Subcutaneous abdominal adipose tissue (tissue), 5 donors: ENCODE measurements at regions not wholly inside any gene's neighbourhood (a gene's known extent, or its start where the extent isn't known, plus 50 kb on each side); places are given as distances from the start of the nearest gene placed in this dataset.

ENCODE experiments used
- H3K27ac ChIP-seq: one replicate; pipeline ENCODE4 v1.7.0; 2013; ENCODE audit warnings: low read depth, mild to moderate bottlenecking, inconsistent platforms, low read length, moderate library complexity
- H3K27me3 ChIP-seq, 5 donors: one replicate each; pipeline ENCODE4 v1.7.0; 2013; ENCODE audit warnings: low read length in 5 of 5, inconsistent platforms in 1 of 5; ENCODE audit not compliant: control insufficient read depth in 5 of 5, insufficient read depth in 4 of 5
- H3K36me3 ChIP-seq, 5 donors: one replicate each; pipeline ENCODE4 v1.7.0; 2013; ENCODE audit warnings: low read length in 5 of 5; ENCODE audit not compliant: control insufficient read depth in 5 of 5, insufficient read depth in 5 of 5
- H3K4me1 ChIP-seq, 5 donors: one replicate each; pipeline ENCODE4 v1.7.0; 2013; ENCODE audit warnings: low read length in 5 of 5, mild to moderate bottlenecking in 3 of 5, moderate library complexity in 1 of 5; ENCODE audit not compliant: control insufficient read depth in 5 of 5, insufficient read depth in 5 of 5
- H3K4me3 ChIP-seq, 5 donors: one replicate each; pipeline ENCODE4 v1.7.0; 2013; ENCODE audit warnings: low read length in 5 of 5, low read depth in 1 of 5
- H3K9ac ChIP-seq, 5 donors: one replicate each; pipeline ENCODE4 v1.7.0; 2013; ENCODE audit warnings: low read length in 5 of 5, mild to moderate bottlenecking in 4 of 5, moderate library complexity in 3 of 5
- H3K9me3 ChIP-seq, 5 donors: one replicate each; pipeline ENCODE4 v1.7.0; 2013; ENCODE audit warnings: low read length in 5 of 5; ENCODE audit not compliant: control insufficient read depth in 5 of 5
- donor health status: healthy.
- donor health status: healthy.
- donor health status: healthy.
- donor health status: healthy.
- donor health status: healthy.

DNA sequence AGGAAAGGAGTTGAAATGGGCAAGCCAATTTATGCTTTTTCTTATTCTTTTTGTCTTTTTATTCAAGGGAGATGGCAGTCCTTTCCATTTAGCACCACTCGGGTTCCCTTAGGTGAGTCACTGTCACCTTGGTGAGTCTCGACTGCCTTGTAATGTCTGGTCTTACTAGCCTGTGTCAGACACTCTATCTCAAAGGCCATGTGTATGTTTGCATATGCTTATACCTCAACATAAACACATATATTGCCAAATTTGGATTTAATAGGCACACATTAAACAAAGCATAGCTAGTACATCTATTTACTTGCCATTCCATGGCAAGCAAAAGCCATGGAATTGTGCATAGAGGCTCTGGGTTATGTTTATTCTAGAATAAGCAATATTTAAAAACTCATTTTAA, 624.9 kb upstream of the FOXG1 start:
- Histone ChIP-seq H3K9ac (no peak overlapping the region), H3K4me1 (no peaks in the 10 kb centered on the region), H3K4me3 (no peak overlapping the region), H3K27ac (no peak overlapping the region), H3K36me3 (no peaks in the 10 kb centered on the region), H3K27me3 (no peaks in the 10 kb centered on the region), H3K9me3 (no peaks in the 10 kb centered on the region)

DNA sequence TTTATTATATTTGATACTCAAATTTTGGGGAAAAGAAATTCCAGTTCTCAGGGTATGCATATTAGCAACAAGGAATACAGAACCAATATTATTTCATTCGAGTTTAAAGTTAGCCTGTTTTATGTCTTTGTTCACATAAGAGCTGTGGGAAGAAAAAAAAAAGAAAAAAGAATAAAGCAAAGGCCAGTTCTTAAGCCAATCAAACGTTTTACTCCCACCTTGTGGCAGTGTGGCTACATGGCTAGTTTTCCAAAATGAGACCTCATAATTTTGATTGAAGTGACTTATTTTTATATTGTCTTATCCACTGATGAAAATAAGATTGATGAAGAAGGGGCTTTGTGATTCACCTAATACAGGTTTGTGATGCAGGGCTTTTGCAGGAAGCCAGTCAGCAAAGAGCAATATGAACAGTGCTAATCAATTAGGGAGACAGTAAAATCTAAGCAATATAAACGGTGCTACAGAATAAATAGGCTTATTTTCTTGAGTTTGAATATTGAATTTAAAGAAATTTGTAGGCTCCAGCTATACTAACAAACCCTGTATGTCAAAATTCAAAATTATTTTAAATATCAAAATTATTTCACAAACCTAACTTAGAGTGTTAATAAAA, 624.1 kb upstream of the FOXG1 start:
- Histone ChIP-seq H3K4me1 (no peaks in the 10 kb centered on the region), H3K36me3 (no peaks in the 10 kb centered on the region), H3K9ac (no peak overlapping the region), H3K27me3 (no peaks in the 10 kb centered on the region), H3K9me3 (no peaks in the 10 kb centered on the region), H3K27ac (no peak overlapping the region), H3K4me3 (no peak overlapping the region)

DNA sequence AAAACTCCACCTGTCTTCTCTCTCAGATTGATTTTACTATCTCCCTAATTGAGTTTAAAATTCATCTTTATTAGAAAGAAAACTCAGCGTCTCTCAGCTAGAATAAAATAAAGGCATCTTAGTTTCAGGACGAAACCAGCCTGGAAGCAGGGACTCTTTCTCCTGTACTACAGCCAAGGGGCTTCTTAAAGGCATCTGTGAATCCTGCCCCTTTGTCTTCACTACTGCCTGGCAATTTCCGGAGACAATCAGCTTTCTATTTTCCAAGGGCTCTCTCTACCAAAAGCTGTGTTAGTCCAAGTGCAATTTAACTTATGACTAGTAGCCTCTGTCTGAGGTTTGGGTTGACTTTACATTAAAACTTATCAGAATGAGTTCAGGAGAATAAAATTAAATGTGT, 623.3 kb upstream of the FOXG1 start:
- H3K27ac ChIP-seq = no peak overlapping the region
- H3K4me3 ChIP-seq = no peak overlapping the region
- H3K4me1 ChIP-seq = no peaks in the 10 kb centered on the region
- H3K36me3 ChIP-seq = no peaks in the 10 kb centered on the region
- no peaks in the 10 kb centered on the region for H3K27me3 ChIP-seq
- no peaks in the 10 kb centered on the region for H3K9me3 ChIP-seq
- no peak overlapping the region for H3K9ac ChIP-seq

DNA sequence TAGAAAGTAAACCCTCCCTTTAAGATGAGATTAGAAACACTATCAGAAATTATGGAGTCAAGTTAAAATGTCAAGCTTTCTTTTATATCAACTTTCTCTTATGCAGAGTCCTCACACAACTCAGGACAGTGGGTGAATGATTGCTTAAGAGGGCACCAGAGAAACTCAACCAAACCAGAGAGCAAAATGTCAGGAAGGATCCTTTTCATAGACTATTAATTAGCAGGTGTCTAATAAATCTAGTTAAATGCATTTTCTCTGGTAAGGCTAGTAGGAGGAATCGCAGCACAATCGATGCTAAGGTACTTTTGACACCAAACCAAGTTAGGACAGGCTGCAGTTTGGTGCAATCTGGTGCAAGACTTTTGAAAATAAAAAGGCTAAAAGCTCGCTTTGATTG, 614.7 kb upstream of the FOXG1 start:
- no peaks in the 10 kb centered on the region for H3K36me3 ChIP-seq
- no peak overlapping the region for H3K27ac ChIP-seq
- H3K27me3 ChIP-seq = no peaks in the 10 kb centered on the region
- H3K4me3 ChIP-seq = no peak overlapping the region
- H3K9ac ChIP-seq = no peak overlapping the region
- no peaks in the 10 kb centered on the region for H3K4me1 ChIP-seq
- no peaks in the 10 kb centered on the region for H3K9me3 ChIP-seq

DNA sequence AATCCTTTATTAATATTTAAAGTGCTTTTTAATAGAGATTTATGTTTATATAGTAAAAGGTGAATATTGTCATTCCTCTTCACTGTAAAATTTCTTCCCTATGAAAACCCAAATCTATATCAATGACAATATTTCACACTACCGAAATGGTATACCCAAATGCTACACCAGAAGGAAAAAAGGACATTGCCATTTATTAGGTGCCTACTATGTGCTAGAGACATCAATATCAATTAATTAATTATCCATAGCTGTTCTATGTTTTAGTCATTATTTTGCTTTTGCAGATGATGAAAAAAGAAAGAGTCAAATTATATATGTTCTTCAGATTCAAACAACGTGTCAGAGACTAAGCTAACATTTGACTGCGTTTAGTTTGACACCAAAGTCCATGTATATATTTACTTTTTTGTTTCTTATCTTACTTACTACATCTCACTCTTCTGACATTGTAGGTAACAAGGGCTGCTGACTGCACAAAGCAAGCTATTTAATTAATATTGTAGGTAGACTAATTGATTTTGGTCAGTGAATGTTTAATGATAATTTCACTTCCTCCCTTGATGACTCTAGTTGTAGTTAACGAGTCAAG, 614.0 kb upstream of the FOXG1 start:
- Histone ChIP-seq H3K9me3 (peaks cover 0 to 3% (median 0%) of the 10 kb centered on the region in 5 donors), H3K4me1 (no peaks in the 10 kb centered on the region), H3K9ac (no peak overlapping the region), H3K27ac (no peak overlapping the region), H3K36me3 (no peaks in the 10 kb centered on the region), H3K4me3 (no peak overlapping the region), H3K27me3 (no peaks in the 10 kb centered on the region)

DNA sequence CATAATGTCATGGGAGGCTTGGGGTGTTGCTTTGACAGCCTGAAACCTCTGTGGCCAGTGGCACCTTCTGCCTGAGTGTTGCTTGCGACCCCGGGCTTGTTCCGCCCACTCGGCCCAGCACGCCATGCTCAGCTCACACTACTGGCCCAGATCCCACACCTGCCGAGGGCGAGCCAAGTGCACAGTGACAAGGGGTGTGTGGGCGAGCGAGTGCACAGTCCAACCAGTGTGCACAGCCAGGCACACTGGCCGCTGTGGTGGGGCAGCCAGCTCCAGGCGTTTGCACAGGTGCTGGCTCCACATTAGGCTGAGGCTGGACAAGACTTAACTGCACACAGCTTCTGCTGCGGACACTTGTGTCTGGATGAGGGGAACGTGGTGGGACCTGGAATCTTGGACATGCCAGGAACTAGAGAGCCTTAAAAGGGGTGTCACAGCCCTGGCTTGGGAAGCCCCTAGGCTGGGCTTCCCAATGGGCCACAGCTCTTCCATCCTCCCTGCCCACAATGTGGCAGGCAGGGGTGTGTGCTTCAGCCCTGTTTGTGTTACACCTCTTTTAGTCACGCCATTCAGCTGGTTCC, 609.2 kb upstream of the FOXG1 start:
- no peaks in the 10 kb centered on the region for H3K27me3 ChIP-seq
- no peaks in the 10 kb centered on the region for H3K36me3 ChIP-seq
- peaks cover 0 to 3% (median 0%) of the 10 kb centered on the region in 5 donors for H3K9me3 ChIP-seq
- H3K27ac ChIP-seq = no peak overlapping the region
- H3K4me1 ChIP-seq = no peaks in the 10 kb centered on the region
- H3K4me3 ChIP-seq = no peak overlapping the region
- no peak overlapping the region for H3K9ac ChIP-seq

DNA sequence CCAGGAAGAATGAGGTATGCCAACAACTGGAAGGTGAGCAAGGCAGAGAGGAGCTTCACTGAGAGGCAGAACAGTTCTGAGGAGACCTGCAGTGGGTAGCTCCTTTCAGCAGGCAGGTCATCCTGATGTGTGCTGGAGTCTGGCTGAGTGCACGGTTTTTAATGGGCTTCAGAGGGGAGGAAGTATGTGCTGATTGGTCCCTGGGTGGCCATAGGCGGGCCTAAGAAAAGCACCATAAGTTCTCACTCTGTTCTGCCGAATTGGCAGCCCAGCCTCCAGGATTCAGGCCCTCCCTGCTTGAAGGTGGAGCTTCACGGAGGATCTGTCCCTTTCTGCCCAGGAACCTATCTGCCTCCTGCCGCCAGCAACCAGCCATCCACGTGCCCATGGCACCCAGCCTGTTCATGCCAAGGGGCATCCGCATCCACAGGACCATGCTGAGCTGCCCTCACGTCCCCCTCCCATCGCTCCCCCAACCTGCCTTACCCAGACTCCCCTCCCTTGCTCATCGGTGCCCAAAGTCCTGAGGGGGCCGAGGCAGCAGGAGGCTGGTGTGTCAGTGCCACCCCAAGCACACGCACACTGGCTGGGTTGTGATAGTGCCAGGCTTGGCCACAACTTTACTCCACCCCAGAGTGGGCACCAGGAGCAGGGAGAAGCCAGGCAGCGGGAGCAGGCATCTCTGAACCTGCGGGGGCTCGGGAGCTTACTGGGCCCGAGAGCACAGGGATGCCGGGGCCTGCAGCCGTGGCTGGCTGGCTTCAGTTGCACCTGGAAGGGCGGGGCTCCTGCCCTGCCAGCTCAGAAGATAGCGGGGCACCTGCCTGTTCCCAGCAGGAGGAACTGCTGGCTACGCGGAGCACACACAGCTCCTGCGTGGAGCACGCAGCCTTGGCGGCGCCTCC, 608.4 kb upstream of the FOXG1 start:
- H3K9me3 ChIP-seq = peaks cover 0 to 3% (median 0%) of the 10 kb centered on the region in 5 donors
- no peaks in the 10 kb centered on the region for H3K36me3 ChIP-seq
- no peaks in the 10 kb centered on the region for H3K4me1 ChIP-seq
- no peak overlapping the region for H3K27ac ChIP-seq
- no peak overlapping the region for H3K4me3 ChIP-seq
- H3K27me3 ChIP-seq = no peaks in the 10 kb centered on the region
- no peak overlapping the region for H3K9ac ChIP-seq

DNA sequence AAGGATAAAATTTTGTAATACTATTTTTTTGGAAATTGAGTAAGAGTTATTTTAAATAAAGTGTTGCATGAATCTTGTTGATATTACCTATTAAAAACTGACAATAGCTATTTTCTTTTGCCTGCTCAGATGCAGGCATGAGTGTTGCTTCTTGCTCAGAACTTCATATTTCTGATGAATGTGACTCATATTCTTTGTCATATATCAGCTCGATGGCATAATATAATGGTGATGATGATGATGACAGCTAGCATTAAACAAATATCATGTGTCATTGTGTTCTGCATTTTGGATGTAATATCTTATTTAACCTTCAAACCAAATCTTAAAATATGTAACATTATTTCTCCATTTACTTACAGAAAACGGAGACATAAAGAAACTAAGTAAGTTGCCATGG, 605.5 kb upstream of the FOXG1 start:
- no peaks in the 10 kb centered on the region for H3K36me3 ChIP-seq
- H3K4me3 ChIP-seq = no peak overlapping the region
- no peak overlapping the region for H3K9ac ChIP-seq
- peaks cover 0 to 3% (median 0%) of the 10 kb centered on the region in 5 donors for H3K9me3 ChIP-seq
- no peaks in the 10 kb centered on the region for H3K4me1 ChIP-seq
- H3K27me3 ChIP-seq = no peaks in the 10 kb centered on the region
- no peak overlapping the region for H3K27ac ChIP-seq

DNA sequence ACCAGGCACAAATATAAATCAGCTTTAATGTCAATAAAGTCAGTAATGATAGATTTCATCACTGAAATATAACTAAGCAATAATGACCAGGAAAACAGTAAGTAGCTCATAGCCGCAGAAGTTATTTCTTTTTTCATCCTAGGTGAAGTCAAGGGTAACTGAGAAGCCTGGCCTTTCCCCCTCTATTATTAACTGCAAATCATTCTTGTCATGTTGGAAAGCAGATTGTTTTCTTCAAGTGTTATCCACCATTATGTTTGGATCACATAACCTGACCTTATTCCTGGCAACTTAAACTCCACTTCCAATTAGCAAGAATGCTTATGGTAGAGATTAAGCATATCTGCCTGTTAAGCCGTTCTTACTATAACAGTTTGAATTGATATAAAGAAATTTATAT, 603.4 kb upstream of the FOXG1 start:
- no peak overlapping the region for H3K4me3 ChIP-seq
- peaks cover 0 to 4% (median 0%) of the 10 kb centered on the region in 5 donors for H3K9me3 ChIP-seq
- no peak overlapping the region for H3K27ac ChIP-seq
- no peak overlapping the region for H3K9ac ChIP-seq
- no peaks in the 10 kb centered on the region for H3K36me3 ChIP-seq
- no peaks in the 10 kb centered on the region for H3K27me3 ChIP-seq
- no peaks in the 10 kb centered on the region for H3K4me1 ChIP-seq

DNA sequence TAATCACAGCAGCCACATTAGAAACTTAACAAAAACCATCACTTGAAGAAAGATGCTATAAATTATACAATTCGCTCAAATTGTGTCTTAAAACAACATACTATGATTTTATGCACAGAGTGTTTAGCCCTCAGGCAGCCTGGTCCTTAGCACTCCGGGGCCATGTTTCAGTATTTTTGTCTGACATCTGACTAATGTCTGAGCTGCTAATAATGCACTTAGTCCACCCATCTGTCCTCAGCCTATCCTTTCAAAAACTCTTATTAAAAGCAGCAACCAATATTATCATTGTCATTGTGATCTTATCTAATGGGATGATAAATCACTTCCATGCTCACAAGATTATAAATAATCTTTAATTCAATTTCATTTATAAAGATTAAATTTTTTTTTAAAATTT, 602.7 kb upstream of the FOXG1 start:
- H3K4me3 ChIP-seq = no peak overlapping the region
- H3K9me3 ChIP-seq = peaks cover 0 to 4% (median 0%) of the 10 kb centered on the region in 5 donors
- no peaks in the 10 kb centered on the region for H3K27me3 ChIP-seq
- H3K9ac ChIP-seq = no peak overlapping the region
- H3K36me3 ChIP-seq = no peaks in the 10 kb centered on the region
- no peaks in the 10 kb centered on the region for H3K4me1 ChIP-seq
- H3K27ac ChIP-seq = no peak overlapping the region
